HG03280 (cell line): ENCODE measurements at regions not wholly inside any gene's neighbourhood (a gene's known extent, or its start where the extent isn't known, plus 50 kb on each side); places are given as distances from the start of the nearest gene placed in this dataset.

ENCODE experiments used
- ATAC-seq: cut with Tn5 transposase; IDR thresholded peaks from one replicate; pipeline ENCODE4 v1.9.1; 2021; ENCODE audit warnings: mild to moderate bottlenecking, moderate library complexity; ENCODE audit not compliant: unreplicated experiment

DNA sequence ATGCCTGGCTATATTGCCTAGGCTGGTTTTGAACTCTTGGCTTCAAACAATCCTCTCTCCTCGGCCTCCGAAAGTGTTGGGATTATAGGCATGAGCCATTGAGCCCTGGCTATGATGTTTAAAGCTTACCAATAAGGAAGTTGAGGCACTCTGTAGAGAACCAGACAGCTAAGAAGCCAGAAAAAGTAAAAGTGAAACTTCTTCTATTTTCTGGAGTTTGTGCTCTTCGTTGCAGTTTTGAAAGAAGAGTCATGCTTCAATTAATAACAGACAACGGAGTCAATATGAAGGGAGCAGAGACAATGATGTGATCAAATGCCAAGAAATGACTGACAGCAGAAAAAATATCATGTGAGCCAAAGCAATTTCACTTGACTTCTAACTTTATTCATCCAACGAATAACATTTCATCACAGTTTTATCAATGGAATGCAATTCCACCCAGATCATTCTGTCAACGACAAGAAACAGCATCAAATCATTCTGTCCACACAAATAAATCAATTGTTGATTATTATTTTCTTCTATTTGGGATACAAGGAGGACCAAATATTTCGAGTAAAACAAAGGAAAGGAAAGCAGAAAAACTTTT, 175.5 kb upstream of the CELF4 start:
- no peak for ATAC-seq

- no peak for ATAC-seq
Measured at GRCh38 chr18:37734406-37734805, 168.8 kb upstream of the CELF4 start.

DNA sequence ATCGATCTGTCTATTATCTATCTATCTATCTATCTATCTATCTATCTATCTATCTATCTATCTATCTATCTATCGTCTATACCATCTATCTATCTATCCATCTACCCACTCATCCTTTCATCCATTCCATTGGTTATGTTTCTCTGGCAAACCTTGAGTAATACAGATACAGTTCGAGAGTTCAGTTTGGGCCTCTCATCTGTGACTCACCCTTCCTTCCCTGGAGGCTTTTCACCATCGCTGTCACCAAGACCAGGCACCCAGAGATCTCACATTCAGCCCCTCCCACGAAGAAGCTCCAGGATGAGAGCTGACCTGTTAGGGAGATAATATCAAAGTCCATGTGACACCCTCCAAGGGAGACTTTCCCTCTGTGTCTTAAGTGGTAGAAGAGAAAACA, 164.1 kb upstream of the CELF4 start:
- ATAC-seq = no peak

DNA sequence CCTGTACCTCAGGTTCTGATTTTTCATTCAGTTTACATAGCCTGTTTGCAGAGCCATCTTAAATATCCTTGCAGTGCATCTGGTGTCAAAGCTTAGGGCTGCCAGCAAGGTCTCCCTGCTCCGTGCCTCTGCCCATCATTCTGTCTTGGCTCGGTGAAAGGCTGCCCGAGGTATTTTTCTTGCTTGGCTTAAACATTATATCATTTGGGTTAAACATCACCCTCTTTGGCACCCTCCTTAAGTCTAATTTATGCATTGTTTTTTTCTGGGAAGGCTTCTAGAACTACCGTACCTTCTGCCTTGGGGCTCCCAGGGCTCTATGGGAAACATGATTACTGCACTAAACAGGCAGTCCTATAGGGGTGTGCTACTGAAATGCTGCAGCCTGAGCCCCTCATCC, 158.6 kb upstream of the CELF4 start:
- ATAC-seq = no peak

- ATAC-seq = no peak
Measured at GRCh38 chr18:37721544-37722522, 156.2 kb upstream of the CELF4 start.

- no peak for ATAC-seq
Measured at GRCh38 chr18:37720663-37721062, 155.1 kb upstream of the CELF4 start.

- no peak for ATAC-seq
Measured at GRCh38 chr18:37717656-37718055, 152.1 kb upstream of the CELF4 start.

DNA sequence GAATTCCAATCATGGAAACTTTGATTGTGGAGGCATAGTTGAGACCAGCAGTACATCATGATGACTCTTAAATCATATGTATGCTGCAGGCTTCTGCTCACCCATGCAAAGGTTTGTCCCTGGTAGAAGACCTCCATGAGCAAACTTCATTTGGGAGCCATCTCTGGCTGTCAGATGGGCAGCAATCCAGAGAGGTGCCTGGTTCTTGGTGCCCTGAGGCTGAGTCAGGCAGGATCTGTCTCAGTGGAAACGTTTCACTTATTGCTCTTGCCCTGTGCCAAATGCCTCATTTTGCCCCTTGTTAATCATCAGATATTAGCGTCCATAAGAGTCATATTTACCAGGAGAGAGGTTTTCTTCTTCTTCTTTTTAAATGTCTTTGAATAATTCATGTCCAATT, 151.5 kb upstream of the CELF4 start:
- ATAC-seq = no peak

DNA sequence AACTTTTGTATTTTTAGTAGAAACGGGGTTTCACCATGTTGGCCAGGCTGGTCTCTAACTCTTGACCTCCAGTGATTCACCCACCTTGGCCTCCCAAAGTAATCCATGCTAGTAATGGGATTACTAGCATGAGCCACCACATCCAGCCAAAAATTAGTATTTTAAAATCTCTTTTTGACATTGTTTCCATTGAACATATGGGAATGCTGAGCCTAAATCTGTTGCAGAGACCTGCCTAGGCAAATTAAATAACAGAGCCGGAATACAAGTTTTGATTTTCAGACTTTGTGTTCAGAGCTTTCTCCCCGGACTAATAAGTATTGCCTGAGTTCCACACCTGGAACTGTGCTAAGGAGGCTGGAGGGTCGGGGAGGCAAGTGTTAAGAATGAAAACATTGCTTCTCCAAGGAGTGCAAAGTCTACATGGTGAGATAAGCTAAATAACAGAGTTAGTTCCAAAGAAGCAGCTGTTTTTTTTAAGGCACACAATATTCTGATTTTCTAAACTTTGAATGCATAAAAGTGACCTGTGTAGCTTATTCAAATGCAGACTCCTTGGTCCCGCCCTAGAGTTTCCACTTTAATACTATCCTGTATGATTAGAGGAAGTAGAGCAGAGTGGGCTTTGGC, 150.6 kb upstream of the CELF4 start:
- no peak for ATAC-seq

DNA sequence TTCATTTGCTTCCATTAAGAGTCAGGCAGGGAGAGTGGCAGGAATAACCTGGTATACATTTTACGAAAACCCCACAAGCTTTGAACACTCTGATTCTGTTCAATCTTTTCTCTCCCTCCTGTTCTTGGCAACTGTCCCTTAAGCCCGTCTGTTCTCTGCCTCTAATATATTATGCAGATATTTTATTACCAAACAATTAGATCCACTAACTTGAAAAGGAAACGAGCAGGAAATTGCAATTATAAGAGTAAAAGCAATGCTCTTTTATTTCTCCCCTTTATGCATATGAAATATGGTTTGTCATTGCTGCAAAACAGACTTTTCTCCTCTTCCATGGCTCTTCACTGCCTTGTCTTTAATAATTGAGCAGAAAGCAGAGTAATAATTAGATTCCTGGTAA, 149.1 kb upstream of the CELF4 start:
- no peak for ATAC-seq

GRCh38 chr18:37712776-37713175, 147.2 kb upstream of the CELF4 start:
- no peak for ATAC-seq

GRCh38 chr18:37711766-37712505, 146.3 kb upstream of the CELF4 start:
- no peak for ATAC-seq

GRCh38 chr18:37710726-37711125, 145.1 kb upstream of the CELF4 start:
- no peak for ATAC-seq

DNA sequence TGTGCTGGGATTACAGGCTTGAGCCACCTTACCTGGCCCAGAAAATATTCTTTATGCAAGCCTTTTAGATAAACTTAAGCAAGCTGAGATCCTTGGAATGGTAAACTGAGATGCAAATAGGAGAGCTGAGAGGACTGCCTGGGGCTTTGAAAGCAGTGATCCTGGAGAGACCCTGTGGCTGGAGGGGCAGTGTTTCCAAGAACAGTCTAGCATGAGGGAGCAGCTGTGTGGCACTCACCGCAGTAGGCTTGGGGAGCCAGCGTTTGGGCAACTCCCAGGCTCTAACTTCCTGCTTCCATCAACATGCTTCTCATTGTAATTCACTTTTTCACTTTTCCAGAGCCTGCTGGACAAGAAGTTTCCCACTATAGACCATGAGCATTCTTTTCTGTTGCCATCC, 144.1 kb upstream of the CELF4 start:
- no peak for ATAC-seq

DNA sequence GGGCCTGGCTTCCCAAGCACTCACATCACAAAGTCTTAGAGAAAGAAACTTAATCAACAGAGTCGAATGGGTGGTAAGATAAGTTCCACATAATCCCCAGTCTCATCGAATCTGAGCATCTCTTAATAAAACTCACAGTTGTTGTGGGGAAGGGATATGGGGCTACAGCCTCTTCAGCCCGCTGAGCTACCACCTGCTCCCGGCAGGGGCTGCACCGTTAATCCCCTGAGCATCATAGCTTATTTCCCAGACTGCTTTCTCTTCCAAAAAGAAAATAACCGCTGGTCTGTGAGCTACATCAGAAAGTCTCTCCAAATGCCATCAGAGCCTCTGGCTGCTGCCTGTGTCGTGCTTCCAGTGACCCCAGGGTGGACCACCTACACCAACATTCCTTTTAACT, 139.4 kb upstream of the CELF4 start:
- no peak for ATAC-seq

DNA sequence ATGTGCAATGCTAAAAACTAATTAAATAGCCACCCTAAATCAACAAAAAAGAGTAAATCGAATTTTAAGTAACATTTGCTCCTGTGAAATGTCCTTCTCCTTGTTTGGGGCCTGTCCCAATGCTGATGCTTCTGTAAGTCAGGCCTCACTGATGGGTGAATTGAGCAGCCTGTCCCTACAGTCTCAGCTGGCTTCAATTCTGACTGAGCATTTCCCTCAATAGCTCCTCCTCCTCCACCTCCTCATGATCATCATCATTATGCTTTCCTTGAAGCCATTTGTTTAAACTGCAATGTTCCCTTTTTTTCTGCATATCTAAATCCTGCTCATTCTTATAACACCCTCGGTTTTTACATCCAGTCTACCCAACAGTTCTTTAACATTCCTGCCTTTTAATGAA, 137.2 kb upstream of the CELF4 start:
- ATAC-seq = no peak

GRCh38 chr18:37701967-37702366, 136.4 kb upstream of the CELF4 start:
- no peak for ATAC-seq

DNA sequence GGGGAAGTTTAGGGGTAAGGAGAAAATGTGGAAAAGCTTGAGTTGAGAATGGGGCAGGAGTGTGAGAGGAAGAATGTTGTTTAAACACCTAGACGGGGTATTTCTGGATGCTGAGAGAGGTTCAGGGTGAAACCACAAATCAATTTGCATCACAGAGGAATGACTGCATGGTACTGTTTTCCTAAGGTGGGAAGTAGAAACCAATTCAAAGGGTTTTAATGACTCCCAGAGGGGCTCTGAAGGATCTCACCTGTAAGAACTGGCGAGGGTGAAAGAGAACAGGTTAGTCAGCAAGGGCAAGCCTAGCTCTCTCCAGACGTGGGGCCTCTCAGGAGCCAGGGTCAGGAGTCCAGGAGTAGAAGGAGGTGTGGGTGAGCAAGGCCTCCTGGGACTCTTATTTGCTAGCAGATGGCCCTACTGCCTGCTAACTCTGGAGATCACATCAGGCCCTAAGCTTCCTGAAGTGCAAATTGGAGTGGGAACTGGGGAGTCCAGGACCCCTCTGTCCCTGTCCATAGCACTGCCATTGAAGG, 133.0 kb upstream of the CELF4 start:
- no peak for ATAC-seq

DNA sequence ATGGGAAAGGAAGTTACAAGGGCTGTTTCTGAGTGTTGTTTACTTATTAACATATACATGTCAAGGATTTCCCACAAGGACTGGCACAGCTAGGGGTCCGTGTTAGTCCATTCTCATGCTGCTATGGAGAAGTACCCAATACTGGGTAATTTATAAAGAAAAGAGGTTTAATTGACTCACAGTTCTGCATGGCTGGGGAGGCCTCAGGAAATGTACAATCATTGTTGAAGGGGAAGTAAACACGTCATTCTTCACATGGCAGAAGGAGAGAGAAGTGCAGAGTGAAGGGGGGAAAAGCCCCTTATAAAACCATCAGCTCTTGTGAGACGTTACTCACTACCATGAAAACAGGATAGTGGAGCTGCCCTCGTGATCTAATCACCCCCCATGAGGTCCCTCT, 128.9 kb upstream of the CELF4 start:
- ATAC-seq = no peak

- ATAC-seq = no peak
Measured at GRCh38 chr18:37691162-37691561, 125.6 kb upstream of the CELF4 start.

- no peak for ATAC-seq
Measured at GRCh38 chr18:37689841-37690240, 124.2 kb upstream of the CELF4 start.
